GM19351 (cell line): ENCODE measurements at regions not wholly inside any gene's neighbourhood (a gene's known extent, or its start where the extent isn't known, plus 50 kb on each side); places are given as distances from the start of the nearest gene placed in this dataset.

Experiments
- ATAC-seq: cut with Tn5 transposase; IDR thresholded peaks from one replicate; pipeline ENCODE4 v1.9.1; 2021; ENCODE audit warnings: mild to moderate bottlenecking, moderate library complexity; ENCODE audit not compliant: unreplicated experiment

GRCh38 chr17:83177611-83178532, 98.5 kb downstream of the METRNL start:
- ATAC-seq = no peak

- no peak for ATAC-seq
Observed at GRCh38 chr17:83178533-83179304, 99.3 kb downstream of the METRNL start.

GRCh38 chr17:83179374-83179773, 100.0 kb downstream of the METRNL start:
- no peak for ATAC-seq

GRCh38 chr17:83179811-83180210, 100.4 kb downstream of the METRNL start:
- no peak for ATAC-seq

DNA sequence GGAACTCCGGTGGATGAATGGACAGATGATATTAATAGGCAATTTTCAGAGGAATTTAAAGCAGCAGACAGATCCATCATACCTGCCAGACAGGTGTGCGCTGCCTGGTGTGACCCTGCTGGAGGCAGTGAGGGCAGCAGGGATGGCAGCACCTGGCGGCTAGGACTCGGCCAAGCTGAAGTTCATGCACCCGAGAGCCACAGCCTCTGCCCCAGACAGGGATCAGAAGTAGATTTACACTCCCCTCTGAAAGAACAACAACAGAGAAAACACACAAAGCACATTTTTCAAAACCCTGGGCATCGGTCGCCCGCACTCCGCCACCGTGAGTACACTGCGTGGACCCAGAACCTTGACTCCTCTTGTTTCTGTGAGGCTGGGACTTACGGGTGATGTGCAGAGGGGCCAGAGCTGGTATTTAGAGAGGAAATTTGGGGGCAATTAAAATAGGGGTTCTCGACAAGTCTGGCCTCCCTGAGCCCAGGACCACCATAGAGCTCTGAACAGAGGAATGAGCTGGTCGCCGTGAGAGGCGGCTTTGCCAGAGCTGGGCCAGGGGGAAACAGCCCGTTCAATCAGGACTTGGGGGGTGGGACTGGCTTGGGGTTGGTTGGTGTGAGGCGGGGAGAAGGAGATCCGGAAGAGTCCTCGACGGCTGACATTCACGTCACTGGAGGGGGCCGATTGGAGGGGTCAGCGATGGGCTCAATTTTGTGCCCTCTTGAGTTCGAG, 101.0 kb downstream of the METRNL start:
- no peak for ATAC-seq

DNA sequence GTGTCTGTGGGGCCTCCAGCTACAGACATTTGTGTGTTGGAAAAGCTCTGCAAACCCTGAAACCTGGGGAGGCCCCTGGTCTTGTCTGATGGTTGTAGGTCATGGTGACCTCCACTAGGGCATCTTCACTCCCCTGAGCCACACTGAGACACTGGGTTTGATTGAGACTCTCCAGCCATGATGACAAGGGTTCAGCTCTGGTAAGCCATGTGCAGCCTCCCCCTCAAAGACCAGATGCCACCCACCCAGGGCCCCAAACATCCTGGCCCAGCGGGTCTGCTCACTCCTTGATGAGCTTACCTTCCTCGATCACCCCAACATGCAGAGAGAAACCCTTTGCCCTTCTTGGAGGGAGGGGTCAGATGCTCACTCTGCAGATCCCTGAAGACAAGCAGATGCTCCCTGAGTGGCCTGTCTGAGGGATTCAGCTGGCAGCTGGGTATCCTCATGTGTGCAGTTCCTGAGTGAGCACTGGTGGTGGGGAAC, 101.6 kb downstream of the METRNL start:
- no peak for ATAC-seq

DNA sequence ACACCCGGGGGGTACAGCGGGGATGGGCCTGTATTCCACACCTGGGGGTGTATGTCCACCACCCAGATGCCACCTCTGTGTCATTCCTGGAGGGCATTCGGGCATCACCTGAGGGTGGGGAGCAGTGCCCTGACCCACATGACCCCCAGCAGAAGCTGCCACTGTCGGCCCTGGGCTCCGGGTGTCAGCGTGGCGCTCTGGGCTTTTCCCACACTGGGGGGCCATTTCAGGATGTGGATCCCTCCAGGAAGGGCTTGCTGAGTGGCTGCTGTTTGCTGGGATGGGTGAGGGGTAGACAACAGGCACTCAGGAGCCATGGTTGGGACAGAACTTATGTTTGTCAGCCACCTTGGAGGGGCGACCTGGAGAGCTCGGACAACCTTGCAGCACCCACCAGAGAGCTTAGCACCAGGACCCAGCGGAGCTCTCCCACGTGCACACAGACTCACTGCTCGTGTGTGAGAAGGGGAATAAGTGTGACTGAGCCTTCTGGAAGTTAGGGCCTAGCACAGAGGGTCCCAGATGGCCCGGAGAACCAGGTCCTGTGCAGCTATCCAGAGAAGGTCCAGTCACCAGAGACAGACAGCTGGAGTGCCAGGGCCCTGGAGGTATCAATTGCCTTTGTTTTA, 102.7 kb downstream of the METRNL start:
- no peak for ATAC-seq

DNA sequence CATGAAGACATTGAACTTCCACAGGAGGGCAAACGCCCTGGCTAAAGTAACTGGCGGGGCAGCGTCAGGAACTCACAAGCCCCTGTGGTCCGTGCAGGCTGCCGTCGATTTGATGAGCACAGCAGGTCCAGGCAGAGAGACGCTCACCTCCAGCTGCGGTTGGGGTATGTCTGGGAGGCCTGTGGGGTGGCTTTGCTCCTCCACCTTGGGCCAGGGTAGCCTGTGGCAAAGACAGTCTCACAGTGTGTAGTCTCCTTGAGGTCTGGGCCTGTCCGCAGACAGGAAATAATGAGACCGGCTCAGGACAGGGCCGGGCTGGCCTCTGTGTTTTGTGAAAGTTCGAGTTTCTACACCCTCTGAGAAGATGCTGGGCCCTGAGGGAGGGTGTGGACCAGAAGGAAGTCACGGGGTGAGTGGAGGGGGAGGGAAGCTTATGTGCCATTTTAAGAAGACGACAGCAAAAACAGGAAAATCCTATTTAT, 103.3 kb downstream of the METRNL start:
- ATAC-seq = no peak

GRCh38 chr17:83183145-83183948, 103.9 kb downstream of the METRNL start:
- ATAC-seq = no peak

DNA sequence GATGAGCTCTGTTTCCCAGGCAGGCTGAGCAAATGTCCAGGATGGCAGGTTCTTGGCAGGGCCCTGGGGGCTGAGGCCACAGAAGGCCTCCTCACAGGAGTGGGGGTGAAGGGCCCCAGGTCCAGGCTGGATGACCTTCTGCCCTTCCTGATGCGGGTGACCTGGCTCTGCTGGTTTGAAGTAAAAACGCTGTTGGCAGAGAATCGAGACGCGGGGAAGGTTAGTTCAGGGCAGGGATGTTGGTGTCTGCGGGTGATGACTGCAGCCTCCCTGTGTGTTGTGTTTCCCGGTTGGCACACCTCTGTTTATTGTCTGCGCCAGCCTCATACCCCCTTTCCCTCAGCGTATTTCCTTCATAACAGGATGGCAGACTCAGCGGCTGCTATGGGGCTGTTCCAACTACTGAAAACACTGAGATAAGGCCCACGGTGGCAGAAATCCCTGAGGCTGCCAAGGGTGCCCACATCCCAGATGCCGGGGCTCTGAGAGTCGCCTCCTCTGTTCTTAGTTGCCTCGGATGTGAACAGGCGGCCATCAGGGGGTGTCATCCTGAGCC, 104.6 kb downstream of the METRNL start:
- ATAC-seq = no peak

DNA sequence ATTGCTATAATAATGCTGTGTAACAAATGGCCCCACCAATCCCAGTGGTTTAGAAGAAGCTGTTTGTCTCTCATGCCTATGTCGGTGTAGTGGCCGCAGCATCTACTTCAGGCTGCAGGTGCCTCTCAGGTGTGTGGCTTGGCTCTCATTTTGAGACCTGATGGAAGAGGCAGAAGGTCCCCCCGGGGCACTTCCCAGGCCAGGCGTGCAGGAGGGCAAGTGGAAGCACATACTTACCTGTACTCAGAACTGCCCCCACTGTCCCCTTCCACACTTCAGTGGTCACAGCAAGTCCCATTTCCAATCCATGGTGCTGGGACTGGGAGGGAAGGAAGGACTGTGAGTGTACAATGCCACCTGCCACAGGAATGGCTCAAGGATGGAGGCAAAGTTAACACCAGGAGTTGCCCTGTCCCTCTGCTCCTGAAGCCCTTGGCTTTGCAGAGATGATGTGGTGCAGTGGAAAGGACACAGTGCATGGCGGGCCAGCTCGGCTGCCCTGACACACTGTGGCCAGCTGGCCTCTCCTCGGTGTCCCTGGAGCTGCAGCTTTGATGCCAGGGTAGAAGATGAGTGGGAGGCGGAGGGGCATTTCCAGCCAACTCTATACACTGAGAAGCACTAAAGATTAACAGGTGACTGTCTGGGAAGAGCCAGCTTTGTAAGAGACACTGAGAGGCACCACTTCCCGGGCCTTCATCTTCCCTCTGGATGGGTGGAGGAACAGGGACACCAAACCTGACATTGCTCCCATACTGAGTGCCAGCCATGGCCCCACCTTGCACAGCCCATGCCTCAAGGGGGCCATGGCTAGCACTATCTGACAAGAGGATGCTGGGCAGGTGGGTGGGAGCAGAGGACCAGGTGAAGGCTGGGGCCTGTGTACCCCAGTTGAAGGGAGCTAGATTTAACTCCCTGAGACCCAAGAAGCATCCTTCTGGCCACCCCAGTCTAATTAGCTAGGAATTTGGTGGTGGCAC, 105.9 kb downstream of the METRNL start:
- no peak for ATAC-seq

DNA sequence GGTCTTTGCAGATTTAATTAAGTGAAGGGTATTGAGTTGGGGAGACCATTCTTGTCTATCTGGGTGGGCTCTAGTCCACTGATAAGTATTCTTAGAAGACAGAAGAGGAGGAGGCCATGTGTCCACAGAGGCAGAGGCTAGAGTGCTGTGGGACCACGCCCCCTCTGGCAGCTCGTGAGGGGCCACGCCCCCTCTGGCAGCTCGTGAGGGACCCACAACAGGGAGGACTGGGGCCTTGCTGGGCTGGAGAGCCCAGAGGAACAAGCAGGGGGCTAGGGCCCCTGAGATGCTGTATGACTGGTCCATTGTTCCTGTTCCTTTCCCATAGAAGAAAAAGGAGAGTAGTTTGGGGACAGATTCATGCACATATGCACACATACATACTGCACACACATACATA, 106.8 kb downstream of the METRNL start:
- no peak for ATAC-seq

DNA sequence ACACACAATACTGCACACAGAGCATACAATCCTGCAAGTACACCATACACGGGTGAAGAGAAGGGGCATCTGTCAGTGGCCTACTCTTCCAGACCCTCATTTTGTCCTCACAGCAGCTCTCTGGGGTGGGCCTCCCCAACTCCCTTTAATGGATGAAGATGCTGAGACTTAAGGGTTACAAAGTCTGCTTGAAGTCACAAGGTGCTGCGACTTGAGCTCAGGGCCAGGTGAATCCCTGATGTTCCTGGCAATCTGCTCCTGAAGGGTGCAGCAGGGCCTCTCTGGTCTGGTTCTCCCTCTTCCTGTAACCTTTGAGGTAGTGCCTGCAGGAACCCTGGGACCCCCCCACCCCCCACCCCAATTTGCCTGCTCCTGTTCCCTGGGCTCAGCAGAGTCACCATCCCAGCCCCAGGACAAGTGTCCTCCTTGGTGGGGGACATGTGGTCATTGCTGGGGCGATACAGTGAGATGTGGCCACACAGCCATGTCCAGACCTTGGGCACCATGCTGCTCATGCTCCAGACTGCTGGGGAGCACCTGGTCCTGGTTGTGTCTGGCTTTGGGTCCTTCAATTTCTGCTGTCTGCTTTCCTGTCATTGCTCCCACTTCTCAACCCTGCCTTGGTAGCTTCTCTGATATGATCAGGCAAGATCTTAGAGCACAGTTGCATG, 107.5 kb downstream of the METRNL start:
- ATAC-seq = no peak

GRCh38 chr17:83187782-83188311, 108.4 kb downstream of the METRNL start:
- ATAC-seq = no peak

GRCh38 chr17:83189044-83190003, 109.9 kb downstream of the METRNL start:
- no peak for ATAC-seq

- no peak for ATAC-seq
Observed at GRCh38 chr17:83190004-83190385, 110.6 kb downstream of the METRNL start.
